GM19239 (cell line): ENCODE measurements at regions not wholly inside any gene's neighbourhood (a gene's known extent, or its start where the extent isn't known, plus 50 kb on each side); places are given as distances from the start of the nearest gene placed in this dataset.

ENCODE experiments used
- DNase-seq: peaks from one replicate; pipeline ENCODE4 v3.0.0; 2011; ENCODE audit warnings: low spot score; ENCODE audit not compliant: insufficient read length
- FAIRE-seq: peaks from 2 replicates; lab custom pipeline; 2011; peaks lifted over from hg19 to GRCh38; lab: Jason Lieb, UNC

GRCh38 chr18:56388571-56388970 is 249.8 kb downstream of the TXNL1 start:
- FAIRE-seq (no peak), DNase-seq (no peak)

GRCh38 chr18:56386856-56387255 is 251.5 kb downstream of the TXNL1 start:
- no peak for FAIRE-seq

GRCh38 chr18:56383349-56383748 is 255.0 kb downstream of the TXNL1 start:
- FAIRE-seq (no peak), DNase-seq (no peak)

More at GRCh38 chr18:56386856-56387255, 251.5 kb downstream of the TXNL1 start:
- DNase-seq, result no peak

GRCh38 chr18:56382541-56382940 is 255.9 kb downstream of the TXNL1 start:
- DNase-seq (no peak), FAIRE-seq (no peak)

GRCh38 chr18:56381196-56381595 is 257.2 kb downstream of the TXNL1 start:
- FAIRE-seq, result no peak
- no peak for DNase-seq

GRCh38 chr18:56380685-56381084 is 257.7 kb downstream of the TXNL1 start:
- FAIRE-seq (no peak), DNase-seq (no peak)

- no peak for FAIRE-seq
- no peak for DNase-seq
Observed at GRCh38 chr18:56379256-56379655, 259.1 kb downstream of the TXNL1 start.

GRCh38 chr18:56377231-56377630 is 261.2 kb downstream of the TXNL1 start:
- no peak for FAIRE-seq
- DNase-seq, result no peak

GRCh38 chr18:56374007-56374655 is 264.3 kb downstream of the TXNL1 start:
- FAIRE-seq (no peak), DNase-seq (no peak)

- DNase-seq (no peak), FAIRE-seq (no peak)
Observed at GRCh38 chr18:56373601-56374000, 264.8 kb downstream of the TXNL1 start.

- no peak for FAIRE-seq
Observed at GRCh38 chr18:56368066-56368465, 270.3 kb downstream of the TXNL1 start.

GRCh38 chr18:56358608-56359280 is 279.6 kb downstream of the TXNL1 start:
- DNase-seq (no peak), FAIRE-seq (no peak)

More at GRCh38 chr18:56368066-56368465, 270.3 kb downstream of the TXNL1 start:
- no peak for DNase-seq

GRCh38 chr18:56353663-56354260 is 284.6 kb downstream of the TXNL1 start:
- no peak for FAIRE-seq

GRCh38 chr18:56351911-56352500 is 286.4 kb downstream of the TXNL1 start:
- FAIRE-seq (no peak), DNase-seq (no peak)

More at GRCh38 chr18:56353663-56354260, 284.6 kb downstream of the TXNL1 start:
- no peak for DNase-seq

GRCh38 chr18:56337507-56337906 is 300.9 kb downstream of the TXNL1 start:
- FAIRE-seq (no peak), DNase-seq (no peak)

- no peak for FAIRE-seq
- DNase-seq, result no peak
Observed at GRCh38 chr18:56333839-56334238, 304.6 kb downstream of the TXNL1 start.

- DNase-seq (no peak), FAIRE-seq (no peak)
Observed at GRCh38 chr18:56333146-56333545, 305.2 kb downstream of the TXNL1 start.

- FAIRE-seq (no peak), DNase-seq (no peak)
Observed at GRCh38 chr18:56332371-56332770, 306.0 kb downstream of the TXNL1 start.

- FAIRE-seq (no peak), DNase-seq (no peak)
Observed at GRCh38 chr18:56330366-56331110, 307.9 kb downstream of the TXNL1 start.

- no peak for DNase-seq
- no peak for FAIRE-seq
Observed at GRCh38 chr18:56329536-56329935, 308.9 kb downstream of the TXNL1 start.
